SK-N-SH treated with all-trans-retinoic acid at 6 μM for 48 hours (cell line): ENCODE measurements at regions not wholly inside any gene's neighbourhood (a gene's known extent, or its start where the extent isn't known, plus 50 kb on each side); places are given as distances from the start of the nearest gene placed in this dataset.
"Not testable (repeated sequence)": the region's sequence is repeated elsewhere in the genome, so short reads cannot be mapped to it uniquely, and the experiment has no call there.

ENCODE experiments used
- ATAC-seq: fragments of 200-7000 bp; cut with Tn5 transposase; 3 replicates; pipeline ENCODE4 v1.9.1; 2020; ENCODE audit warnings: mild to moderate bottlenecking, moderate library complexity
- ARNTL ChIP-seq: fragments of 450-650 bp; formaldehyde crosslinking; IDR thresholded peaks from 2 replicates; pipeline ENCODE4 v1.5.0; 2020; ENCODE audit warnings: low read depth, mild to moderate bottlenecking, moderate library complexity, borderline replicate concordance
- BACH2 ChIP-seq: fragments of 250-450 bp; sonication (Bioruptor Pico); IDR thresholded peaks from 2 replicates; pipeline ENCODE4 v1.9.0; 2021; ENCODE audit warnings: mild to moderate bottlenecking, borderline replicate concordance
- CREB5 ChIP-seq: fragments of 250-450 bp; sonication (Bioruptor Pico); IDR thresholded peaks from 2 replicates; pipeline ENCODE4 v1.5.1; 2020; ENCODE audit warnings: low read depth, mild to moderate bottlenecking, moderate library complexity
- CSRNP3 ChIP-seq: fragments of 250-450 bp; sonication (Bioruptor Pico); IDR thresholded peaks from 2 replicates; pipeline ENCODE4 v1.5.1; 2021; ENCODE audit warnings: mild to moderate bottlenecking, moderate library complexity
- ESRRG ChIP-seq: fragments of 250-450 bp; sonication (Bioruptor Pico); IDR thresholded peaks from 2 replicates; pipeline ENCODE4 v1.6.1; 2021; ENCODE audit warnings: mild to moderate bottlenecking
- OSR1 ChIP-seq: fragments of 250-450 bp; sonication (Bioruptor Pico); IDR thresholded peaks from 2 replicates; pipeline ENCODE4 v1.8.0; 2022; ENCODE audit warnings: moderate library complexity, mild to moderate bottlenecking, inconsistent platforms
- PATZ1 ChIP-seq: fragments of 250-450 bp; sonication (Bioruptor Pico); IDR thresholded peaks from 2 replicates; pipeline ENCODE4 v1.8.0; 2020; ENCODE audit warnings: mild to moderate bottlenecking, moderate library complexity, borderline replicate concordance
- PPARA ChIP-seq: fragments of 250-450 bp; sonication (Bioruptor Pico); IDR thresholded peaks from 2 replicates; pipeline ENCODE4 v1.5.0; 2020; ENCODE audit warnings: mild to moderate bottlenecking, borderline replicate concordance
- RARB ChIP-seq: fragments of 250-450 bp; sonication (Bioruptor Pico); IDR thresholded peaks from 2 replicates; pipeline ENCODE4 v1.8.0; 2021; ENCODE audit warnings: mild to moderate bottlenecking, moderate library complexity
- SNAI2 ChIP-seq: fragments of 250-450 bp; sonication (Bioruptor Pico); IDR thresholded peaks from 2 replicates; pipeline ENCODE4 v1.5.0; 2020; ENCODE audit warnings: mild to moderate bottlenecking, moderate library complexity
- TCF4 ChIP-seq: fragments of 250-450 bp; sonication (Bioruptor Pico); IDR thresholded peaks from 2 replicates; pipeline ENCODE4 v1.8.0; 2021; ENCODE audit warnings: mild to moderate bottlenecking, moderate library complexity, borderline replicate concordance
- TOX ChIP-seq: fragments of 250-450 bp; sonication (Bioruptor Pico); IDR thresholded peaks from 2 replicates; pipeline ENCODE4 v1.8.0; 2021; ENCODE audit warnings: mild to moderate bottlenecking, moderate library complexity, borderline replicate concordance
- TSHZ2 ChIP-seq: fragments of 250-450 bp; sonication (Bioruptor Pico); IDR thresholded peaks from 2 replicates; pipeline ENCODE4 v1.5.0; 2020; ENCODE audit warnings: mild to moderate bottlenecking, moderate library complexity
- ZC3H10 ChIP-seq: fragments of 250-450 bp; sonication (Bioruptor Pico); IDR thresholded peaks from 2 replicates; pipeline ENCODE4 v1.5.1; 2021; ENCODE audit warnings: mild to moderate bottlenecking, moderate library complexity
- ZFP30 ChIP-seq: fragments of 450-650 bp; formaldehyde crosslinking; IDR thresholded peaks from 2 replicates; pipeline ENCODE4 v1.5.0; 2022; ENCODE audit warnings: mild to moderate bottlenecking, moderate library complexity
- ZNF70 ChIP-seq: fragments of 450-650 bp; formaldehyde crosslinking; IDR thresholded peaks from 2 replicates; pipeline ENCODE4 v1.5.0; 2020; ENCODE audit warnings: mild to moderate bottlenecking, moderate library complexity
- ZNF8 ChIP-seq: fragments of 450-650 bp; formaldehyde crosslinking; IDR thresholded peaks from 2 replicates; pipeline ENCODE4 v1.5.0; 2020; ENCODE audit warnings: mild to moderate bottlenecking, moderate library complexity

- TF ChIP-seq PATZ1 (CRISPR knock-in tag) (no peak), CSRNP3 (CRISPR knock-in tag) (no peak), CREB5 (CRISPR knock-in tag) (no peak), TSHZ2 (CRISPR knock-in tag) (no peak), ARNTL (CRISPR knock-in tag) (no peak), PPARA (CRISPR knock-in tag) (no peak), ZC3H10 (CRISPR knock-in tag) (no peak), ZFP30 (CRISPR knock-in tag) (no peak), ESRRG (no peak), SNAI2 (CRISPR knock-in tag) (no peak)
- no peak for ATAC-seq
Observed at GRCh38 chr14:56996721-56997399, 186.6 kb upstream of the OTX2 start.

- TF ChIP-seq RARB (CRISPR knock-in tag) (no peak), ZNF70 (no peak), CREB5 (CRISPR knock-in tag) (no peak), TOX (CRISPR knock-in tag) (no peak), ZFP30 (CRISPR knock-in tag) (no peak), OSR1 (no peak)
- TF ChIP-seq, all 23 proteins: peak for 0
- no peak for ATAC-seq
Observed at GRCh38 chr14:56995010-56995409, 184.7 kb upstream of the OTX2 start.

- no peak for TF ChIP-seq ZFP30 (CRISPR knock-in tag)
- TF ChIP-seq TSHZ2 (CRISPR knock-in tag), result no peak
- no peak for TF ChIP-seq OSR1
- TF ChIP-seq ZNF8 (CRISPR knock-in tag), result no peak
- no peak for TF ChIP-seq BACH2
- TF ChIP-seq TCF4 (CRISPR knock-in tag), result no peak
- TF ChIP-seq RARB (CRISPR knock-in tag), result no peak
- no peak for TF ChIP-seq ESRRG
- peak; percentile 100 for ATAC-seq
Observed at GRCh38 chr14:56992332-56992820, 182.1 kb upstream of the OTX2 start.

- not testable (repeated sequence) for ATAC-seq
Observed at GRCh38 chr14:56990991-56991627, 180.8 kb upstream of the OTX2 start.
